ENCODE measurements at regions not wholly inside any gene's neighbourhood (a gene's known extent, or its start where the extent isn't known, plus 50 kb on each side); places are given as distances from the start of the nearest gene placed in this dataset.

GRCh38 chr3:88534534-88534933 is 384.8 kb downstream of the C3orf38 start:
- Histone ChIP-seq H3K27me3 (ENCODE audit: insufficient read depth, low read depth) (no peaks in the 10 kb centered on the region), H3K9ac (no peak overlapping the region), H3K4me1 (ENCODE audit: low read depth, poor library complexity, severe bottlenecking) (no peaks in the 10 kb centered on the region), H3K4me2 (no peak overlapping the region), H3K27ac (no peak overlapping the region), H4K20me1 (ENCODE audit: insufficient read depth) (no peaks in the 10 kb centered on the region), H2AFZ (ENCODE audit: low read depth) (no peak overlapping the region), H3K79me2 (ENCODE audit: insufficient read depth, low read depth) (no peaks in the 10 kb centered on the region), H3K36me3 (ENCODE audit: insufficient read depth) (no peaks in the 10 kb centered on the region), H3K4me3 (IDR thresholded peaks at IDR 0.05; ENCODE audit: insufficient read depth, low read depth, low read length) (no peak overlapping the region)
- TF ChIP-seq CTCF (conservative IDR thresholded peaks at IDR 0.05; ENCODE audit: low read depth, low read length): no peak

DNA sequence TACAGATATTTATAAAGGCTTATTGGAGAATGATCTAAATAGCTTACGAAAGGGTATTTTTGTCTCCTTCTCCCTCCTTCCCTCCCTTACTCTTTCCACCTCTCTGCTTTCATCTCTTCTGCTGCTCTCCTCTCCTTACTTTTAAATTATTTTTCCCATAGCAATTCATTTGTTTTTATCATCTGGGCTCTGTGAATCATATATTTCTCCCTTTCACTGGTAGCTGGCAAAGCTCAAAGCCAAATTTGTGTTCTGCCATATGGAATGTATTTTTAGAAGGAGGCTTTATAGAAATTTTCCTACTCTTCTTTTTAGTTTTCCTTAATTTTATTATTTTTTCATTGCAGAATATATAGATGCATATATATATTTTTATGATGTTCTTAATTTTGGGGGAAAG is 385.8 kb downstream of the C3orf38 start:
- Histone ChIP-seq H3K79me2 (ENCODE audit: insufficient read depth, low read depth) (no peaks in the 10 kb centered on the region), H3K4me3 (IDR thresholded peaks at IDR 0.05; ENCODE audit: insufficient read depth, low read depth, low read length) (no peak overlapping the region), H3K27me3 (ENCODE audit: insufficient read depth, low read depth) (no peaks in the 10 kb centered on the region), H3K9ac (no peak overlapping the region), H4K20me1 (ENCODE audit: insufficient read depth) (no peaks in the 10 kb centered on the region), H2AFZ (ENCODE audit: low read depth) (no peak overlapping the region), H3K4me1 (ENCODE audit: low read depth, poor library complexity, severe bottlenecking) (no peaks in the 10 kb centered on the region), H3K4me2 (no peak overlapping the region), H3K27ac (no peak overlapping the region), H3K36me3 (ENCODE audit: insufficient read depth) (no peaks in the 10 kb centered on the region)
- no peak for TF ChIP-seq CTCF (conservative IDR thresholded peaks at IDR 0.05; ENCODE audit: low read depth, low read length)

GRCh38 chr3:88542916-88543315 is 393.2 kb downstream of the C3orf38 start:
- H3K27ac ChIP-seq: no peak overlapping the region
- no peaks in the 10 kb centered on the region for H3K27me3 ChIP-seq (ENCODE audit: insufficient read depth, low read depth)
- no peak overlapping the region for H3K4me2 ChIP-seq
- no peaks in the 10 kb centered on the region for H3K4me1 ChIP-seq (ENCODE audit: low read depth, poor library complexity, severe bottlenecking)
- H3K9ac ChIP-seq: no peak overlapping the region
- H3K4me3 ChIP-seq (IDR thresholded peaks at IDR 0.05; ENCODE audit: insufficient read depth, low read depth, low read length): no peak overlapping the region
- H3K79me2 ChIP-seq (ENCODE audit: insufficient read depth, low read depth): no peaks in the 10 kb centered on the region
- no peaks in the 10 kb centered on the region for H3K36me3 ChIP-seq (ENCODE audit: insufficient read depth)
- H4K20me1 ChIP-seq (ENCODE audit: insufficient read depth): no peaks in the 10 kb centered on the region
- no peak overlapping the region for H2AFZ ChIP-seq (ENCODE audit: low read depth)
- TF ChIP-seq CTCF (conservative IDR thresholded peaks at IDR 0.05; ENCODE audit: low read depth, low read length): no peak

DNA sequence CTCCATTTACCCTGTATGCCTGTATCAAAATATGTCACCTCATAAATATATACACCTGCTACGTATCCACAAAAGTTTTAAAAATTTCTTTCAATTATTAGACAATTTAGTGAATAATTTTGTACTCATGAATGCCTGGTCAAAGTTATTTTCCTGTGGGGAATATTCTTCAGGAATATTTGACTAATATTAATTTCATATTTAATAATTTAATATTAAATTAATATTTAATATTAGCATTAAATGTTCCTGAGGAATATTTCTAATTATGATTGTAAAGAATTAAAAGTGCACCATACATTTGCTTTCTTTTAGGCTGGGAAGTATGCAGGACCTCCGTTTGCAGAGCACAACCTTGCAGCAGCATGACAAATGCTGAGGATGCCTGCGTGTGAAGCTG is 422.7 kb downstream of the C3orf38 start:
- H3K79me2 ChIP-seq (ENCODE audit: insufficient read depth, low read depth): no peaks in the 10 kb centered on the region
- no peak for TF ChIP-seq CTCF (conservative IDR thresholded peaks at IDR 0.05; ENCODE audit: low read depth, low read length)
- H3K36me3 ChIP-seq (ENCODE audit: insufficient read depth): no peaks in the 10 kb centered on the region
- H3K4me1 ChIP-seq (ENCODE audit: low read depth, poor library complexity, severe bottlenecking): no peaks in the 10 kb centered on the region
- no peaks in the 10 kb centered on the region for H4K20me1 ChIP-seq (ENCODE audit: insufficient read depth)
- no peak overlapping the region for H3K4me2 ChIP-seq
- H2AFZ ChIP-seq (ENCODE audit: low read depth): no peak overlapping the region
- H3K4me3 ChIP-seq (IDR thresholded peaks at IDR 0.05; ENCODE audit: insufficient read depth, low read depth, low read length): no peak overlapping the region
- no peaks in the 10 kb centered on the region for H3K27me3 ChIP-seq (ENCODE audit: insufficient read depth, low read depth)
- no peak overlapping the region for H3K9ac ChIP-seq
- no peak overlapping the region for H3K27ac ChIP-seq

DNA sequence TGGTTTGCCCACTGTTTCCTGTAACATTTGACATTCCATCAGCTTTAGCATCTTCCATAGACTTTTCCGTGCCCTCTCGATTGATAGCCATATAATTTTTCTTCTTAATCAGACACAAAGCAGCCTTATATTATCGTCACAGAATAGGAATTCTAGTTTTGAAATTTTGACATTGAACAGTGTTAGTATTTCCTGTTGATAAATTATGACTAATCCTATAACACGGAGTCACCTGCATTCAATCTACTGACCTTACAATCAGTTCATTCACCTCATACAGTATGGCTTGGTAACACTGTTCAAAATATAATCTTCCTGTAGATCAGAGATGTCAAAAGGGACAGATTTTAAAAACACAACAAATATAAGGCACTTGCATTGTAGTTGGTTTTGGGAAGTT is 423.7 kb downstream of the C3orf38 start:
- Histone ChIP-seq H3K27ac (no peak overlapping the region), H3K9ac (no peak overlapping the region), H2AFZ (ENCODE audit: low read depth) (no peak overlapping the region), H3K27me3 (ENCODE audit: insufficient read depth, low read depth) (no peaks in the 10 kb centered on the region), H3K4me3 (IDR thresholded peaks at IDR 0.05; ENCODE audit: insufficient read depth, low read depth, low read length) (no peak overlapping the region), H3K36me3 (ENCODE audit: insufficient read depth) (no peaks in the 10 kb centered on the region), H3K4me2 (no peak overlapping the region), H3K4me1 (ENCODE audit: low read depth, poor library complexity, severe bottlenecking) (no peaks in the 10 kb centered on the region), H4K20me1 (ENCODE audit: insufficient read depth) (no peaks in the 10 kb centered on the region), H3K79me2 (ENCODE audit: insufficient read depth, low read depth) (no peaks in the 10 kb centered on the region)
- TF ChIP-seq CTCF (conservative IDR thresholded peaks at IDR 0.05; ENCODE audit: low read depth, low read length): no peak

Data from KMS-11 (cell line).